Fibroblast of pulmonary artery (primary cell): ENCODE measurements at regions not wholly inside any gene's neighbourhood (a gene's known extent, or its start where the extent isn't known, plus 50 kb on each side); places are given as distances from the start of the nearest gene placed in this dataset.

ENCODE experiments used
- DNase-seq: peaks from one replicate; pipeline ENCODE4 v3.0.0-alpha.2; 2010; ENCODE audit warnings: low read depth
- H3K4me3 ChIP-seq: replicated peaks from 2 replicates; pipeline ENCODE4 v1.5.1; 2011; ENCODE audit warnings: low read depth, mild to moderate bottlenecking, control low read depth, low read length, moderate library complexity
- CTCF ChIP-seq: IDR thresholded peaks from 2 replicates; pipeline ENCODE4 v1.5.1; 2011; ENCODE audit warnings: mild to moderate bottlenecking, control low read depth, low read length, inconsistent platforms; ENCODE audit errors: missing control alignments

- TF ChIP-seq CTCF, result no peak
- no peak for DNase-seq
- no peak overlapping the region for H3K4me3 ChIP-seq
Observed at GRCh38 chr6:19712012-19712688, 125.0 kb upstream of the ID4 start.

GRCh38 chr6:19712998-19713397 lies 124.2 kb upstream of the ID4 start:
- no peak for TF ChIP-seq CTCF
- no peak for DNase-seq
- H3K4me3 ChIP-seq, result no peak overlapping the region

GRCh38 chr6:19713411-19713810 lies 123.8 kb upstream of the ID4 start:
- no peak overlapping the region for H3K4me3 ChIP-seq
- peak; percentile 46 for DNase-seq
- no peak for TF ChIP-seq CTCF

- no peak for TF ChIP-seq CTCF
- no peak overlapping the region for H3K4me3 ChIP-seq
- DNase-seq, result no peak
Observed at GRCh38 chr6:19713984-19714383, 123.2 kb upstream of the ID4 start.

- DNase-seq, result no peak
- H3K4me3 ChIP-seq, result no peak overlapping the region
- TF ChIP-seq CTCF, result no peak
Observed at GRCh38 chr6:19714434-19715166, 122.6 kb upstream of the ID4 start.

- no peak overlapping the region for H3K4me3 ChIP-seq
- no peak for TF ChIP-seq CTCF
- no peak for DNase-seq
Observed at GRCh38 chr6:19715167-19715551, 122.0 kb upstream of the ID4 start.
